HUES48 (cell line): ENCODE measurements at regions not wholly inside any gene's neighbourhood (a gene's known extent, or its start where the extent isn't known, plus 50 kb on each side); places are given as distances from the start of the nearest gene placed in this dataset.

Source experiments
- H3K27ac ChIP-seq: one replicate; pipeline ENCODE4 v1.7.0; 2013; ENCODE audit warnings: low read depth, low read length, inconsistent platforms
- H3K27me3 ChIP-seq: 2 replicates; pipeline ENCODE4 v1.6.1; 2013; ENCODE audit warnings: mild to moderate bottlenecking, low read length; ENCODE audit not compliant: control insufficient read depth, insufficient read depth
- H3K36me3 ChIP-seq: 2 replicates; pipeline ENCODE4 v1.6.1; 2013; ENCODE audit warnings: low read length; ENCODE audit not compliant: control insufficient read depth, insufficient read depth
- H3K4me1 ChIP-seq: 2 replicates; pipeline ENCODE4 v1.6.1; 2013; ENCODE audit warnings: mild to moderate bottlenecking, low read length; ENCODE audit not compliant: control insufficient read depth, insufficient read depth
- H3K4me3 ChIP-seq: 2 replicates; pipeline ENCODE4 v1.5.1; 2013; ENCODE audit warnings: mild to moderate bottlenecking, low read depth, low read length
- H3K9ac ChIP-seq: 2 replicates; pipeline ENCODE4 v1.6.1; 2013; ENCODE audit warnings: mild to moderate bottlenecking, low read depth, low read length, moderate library complexity
- H3K9me3 ChIP-seq: 2 replicates; pipeline ENCODE4 v1.6.1; 2013; ENCODE audit warnings: low read length; ENCODE audit not compliant: control insufficient read depth, insufficient read depth

- Histone ChIP-seq H3K27me3 (no peaks in the 10 kb centered on the region), H3K9ac (no peak overlapping the region), H3K36me3 (no peaks in the 10 kb centered on the region), H3K27ac (no peak overlapping the region), H3K4me3 (no peak overlapping the region), H3K4me1 (peaks cover 4% of the 10 kb centered on the region; the same call in 1 of the 2 replicates), H3K9me3 (no peaks in the 10 kb centered on the region)
These were observed 1001.8 kb downstream of the KCNT2 start for GRCh38 chr1:195606483-195606882.

- Histone ChIP-seq H3K9me3 (no peaks in the 10 kb centered on the region), H3K36me3 (no peaks in the 10 kb centered on the region), H3K4me3 (no peak overlapping the region), H3K9ac (no peak overlapping the region), H3K4me1 (peaks cover 4% of the 10 kb centered on the region; the same call in 1 of the 2 replicates), H3K27me3 (no peaks in the 10 kb centered on the region), H3K27ac (no peak overlapping the region)
These were observed 1004.0 kb downstream of the KCNT2 start for GRCh38 chr1:195604287-195604686.

- Histone ChIP-seq H3K27ac (no peak overlapping the region), H3K9ac (no peak overlapping the region), H3K4me3 (no peak overlapping the region), H3K27me3 (no peaks in the 10 kb centered on the region), H3K36me3 (no peaks in the 10 kb centered on the region), H3K4me1 (no peaks in the 10 kb centered on the region), H3K9me3 (no peaks in the 10 kb centered on the region)
These were observed 1010.3 kb downstream of the KCNT2 start for GRCh38 chr1:195597891-195598290.

- Histone ChIP-seq H3K27me3 (no peaks in the 10 kb centered on the region), H3K36me3 (no peaks in the 10 kb centered on the region), H3K9ac (no peak overlapping the region), H3K27ac (no peak overlapping the region), H3K9me3 (no peaks in the 10 kb centered on the region), H3K4me3 (no peak overlapping the region), H3K4me1 (no peaks in the 10 kb centered on the region)
These were observed 1013.5 kb downstream of the KCNT2 start for GRCh38 chr1:195594773-195595172.

- no peak overlapping the region for H3K9ac ChIP-seq
- no peaks in the 10 kb centered on the region for H3K27me3 ChIP-seq
- no peak overlapping the region for H3K27ac ChIP-seq
- H3K4me1 ChIP-seq: no peaks in the 10 kb centered on the region
- no peaks in the 10 kb centered on the region for H3K36me3 ChIP-seq
- no peak overlapping the region for H3K4me3 ChIP-seq
- H3K9me3 ChIP-seq: no peaks in the 10 kb centered on the region
These were observed 1013.9 kb downstream of the KCNT2 start for GRCh38 chr1:195594322-195594721.

GRCh38 chr1:195591917-195592672 is 1016.1 kb downstream of the KCNT2 start:
- no peaks in the 10 kb centered on the region for H3K4me1 ChIP-seq
- no peaks in the 10 kb centered on the region for H3K27me3 ChIP-seq
- no peak overlapping the region for H3K27ac ChIP-seq
- no peak overlapping the region for H3K4me3 ChIP-seq
- no peaks in the 10 kb centered on the region for H3K36me3 ChIP-seq
- H3K9me3 ChIP-seq: no peaks in the 10 kb centered on the region
- H3K9ac ChIP-seq: no peak overlapping the region

GRCh38 chr1:195590649-195591048 is 1017.6 kb downstream of the KCNT2 start:
- Histone ChIP-seq H3K27me3 (no peaks in the 10 kb centered on the region), H3K4me1 (no peaks in the 10 kb centered on the region), H3K4me3 (no peak overlapping the region), H3K9me3 (no peaks in the 10 kb centered on the region), H3K9ac (no peak overlapping the region), H3K36me3 (no peaks in the 10 kb centered on the region), H3K27ac (no peak overlapping the region)

GRCh38 chr1:195584870-195585624 is 1023.2 kb downstream of the KCNT2 start:
- H3K9ac ChIP-seq: no peak overlapping the region
- H3K27ac ChIP-seq: no peak overlapping the region
- H3K27me3 ChIP-seq: no peaks in the 10 kb centered on the region
- no peaks in the 10 kb centered on the region for H3K4me1 ChIP-seq
- no peaks in the 10 kb centered on the region for H3K36me3 ChIP-seq
- H3K9me3 ChIP-seq: no peaks in the 10 kb centered on the region
- H3K4me3 ChIP-seq: no peak overlapping the region

GRCh38 chr1:195580988-195581387 is 1027.3 kb downstream of the KCNT2 start:
- H3K27me3 ChIP-seq: no peaks in the 10 kb centered on the region
- no peak overlapping the region for H3K27ac ChIP-seq
- no peaks in the 10 kb centered on the region for H3K9me3 ChIP-seq
- H3K9ac ChIP-seq: no peak overlapping the region
- no peaks in the 10 kb centered on the region for H3K4me1 ChIP-seq
- H3K4me3 ChIP-seq: no peak overlapping the region
- no peaks in the 10 kb centered on the region for H3K36me3 ChIP-seq

- Histone ChIP-seq H3K9ac (no peak overlapping the region), H3K27me3 (no peaks in the 10 kb centered on the region), H3K4me3 (no peak overlapping the region), H3K4me1 (no peaks in the 10 kb centered on the region), H3K27ac (no peak overlapping the region), H3K36me3 (no peaks in the 10 kb centered on the region), H3K9me3 (no peaks in the 10 kb centered on the region)
These were observed 1030.5 kb downstream of the KCNT2 start for GRCh38 chr1:195577748-195578147.

GRCh38 chr1:195576641-195577040 is 1031.6 kb downstream of the KCNT2 start:
- no peak overlapping the region for H3K4me3 ChIP-seq
- no peak overlapping the region for H3K9ac ChIP-seq
- no peaks in the 10 kb centered on the region for H3K4me1 ChIP-seq
- H3K9me3 ChIP-seq: no peaks in the 10 kb centered on the region
- H3K27me3 ChIP-seq: no peaks in the 10 kb centered on the region
- H3K36me3 ChIP-seq: no peaks in the 10 kb centered on the region
- H3K27ac ChIP-seq: no peak overlapping the region
